IPS DF 6.9 (cell line): ENCODE measurements at regions not wholly inside any gene's neighbourhood (a gene's known extent, or its start where the extent isn't known, plus 50 kb on each side); places are given as distances from the start of the nearest gene placed in this dataset.
"Not testable (repeated sequence)": the region's sequence is repeated elsewhere in the genome, so short reads cannot be mapped to it uniquely, and the experiment has no call there.

ENCODE experiments used
- DNase-seq: peaks from one replicate; pipeline ENCODE4 v3.0.0-alpha.2; 2013; ENCODE audit warnings: low read depth, low spot score
- H3K27ac ChIP-seq: one replicate; pipeline ENCODE4 v1.5.1; 2013; ENCODE audit warnings: low read length, control low read depth
- H3K27me3 ChIP-seq: 2 replicates; pipeline ENCODE4 v1.6.1; 2013; ENCODE audit warnings: mild to moderate bottlenecking, low read length; ENCODE audit not compliant: control insufficient read depth, insufficient read depth
- H3K36me3 ChIP-seq: 2 replicates; pipeline ENCODE4 v1.6.1; 2013; ENCODE audit warnings: low read length; ENCODE audit not compliant: control insufficient read depth, insufficient read depth
- H3K4me1 ChIP-seq: 2 replicates; pipeline ENCODE4 v1.6.1; 2013; ENCODE audit warnings: low read length; ENCODE audit not compliant: control insufficient read depth, insufficient read depth
- H3K4me3 ChIP-seq: 2 replicates; pipeline ENCODE4 v1.5.1; 2013; ENCODE audit warnings: mild to moderate bottlenecking, low read length
- H3K9me3 ChIP-seq: 2 replicates; pipeline ENCODE4 v1.6.1; 2013; ENCODE audit warnings: low read length, inconsistent platforms; ENCODE audit not compliant: control insufficient read depth, insufficient read depth
- WGBS: extraction: QIAGEN DNeasy Blood & Tissue Kit; methylation state at CpG from one replicate; pipeline ENCODE4 v1.1.7; 2013; ENCODE audit warnings: mixed read lengths, missing lambda C conversion rate; ENCODE audit not compliant: insufficient read length, insufficient coverage; 5-methylcytosine and 5-hydroxymethylcytosine counted together

GRCh38 chr9:129454467-129455067, 166.3 kb downstream of the C9orf50 start:
- no peak overlapping the region for H3K27ac ChIP-seq
- H3K27me3 ChIP-seq = no peaks in the 10 kb centered on the region
- no CpG with 5 or more reads among the region's 8 CpGs for WGBS
- no peak for DNase-seq
- peaks cover 12% of the 10 kb centered on the region for H3K4me1 ChIP-seq
- no peaks in the 10 kb centered on the region for H3K9me3 ChIP-seq
- peaks cover 3% of the 10 kb centered on the region; the same call in 1 of the 2 replicates for H3K36me3 ChIP-seq
- H3K4me3 ChIP-seq = no peak overlapping the region

GRCh38 chr9:129453734-129454133, 167.2 kb downstream of the C9orf50 start:
- Histone ChIP-seq H3K4me1 (peaks cover 10% of the 10 kb centered on the region), H3K27me3 (no peaks in the 10 kb centered on the region), H3K36me3 (peaks cover 3% of the 10 kb centered on the region; the same call in 1 of the 2 replicates), H3K27ac (no peak overlapping the region), H3K9me3 (no peaks in the 10 kb centered on the region), H3K4me3 (no peak overlapping the region)
- no peak for DNase-seq

GRCh38 chr9:129451669-129452068, 169.2 kb downstream of the C9orf50 start:
- WGBS = no CpG with 5 or more reads among the region's 10 CpGs
- no peaks in the 10 kb centered on the region for H3K9me3 ChIP-seq
- no peaks in the 10 kb centered on the region for H3K27me3 ChIP-seq
- H3K36me3 ChIP-seq = peaks cover 3% of the 10 kb centered on the region; the same call in 1 of the 2 replicates
- H3K4me3 ChIP-seq = no peak overlapping the region
- DNase-seq = no peak
- peaks cover 4% of the 10 kb centered on the region for H3K4me1 ChIP-seq
- H3K27ac ChIP-seq = no peak overlapping the region

- no peaks in the 10 kb centered on the region for H3K9me3 ChIP-seq
- no peaks in the 10 kb centered on the region for H3K27me3 ChIP-seq
- peaks cover 4% of the 10 kb centered on the region for H3K4me1 ChIP-seq
- H3K4me3 ChIP-seq = no peak overlapping the region
- no peak for DNase-seq
- no CpG with 5 or more reads among the region's 19 CpGs for WGBS
- peaks cover 3% of the 10 kb centered on the region; the same call in 1 of the 2 replicates for H3K36me3 ChIP-seq
- H3K27ac ChIP-seq = no peak overlapping the region
Measured at GRCh38 chr9:129451089-129451656, 169.7 kb downstream of the C9orf50 start.

- Histone ChIP-seq H3K4me3 (no peak overlapping the region), H3K4me1 (peaks cover 2% of the 10 kb centered on the region; the same call in 1 of the 2 replicates), H3K27ac (no peak overlapping the region), H3K27me3 (no peaks in the 10 kb centered on the region), H3K9me3 (no peaks in the 10 kb centered on the region), H3K36me3 (peaks cover 3% of the 10 kb centered on the region; the same call in 1 of the 2 replicates)
- no CpG with 5 or more reads among the region's 16 CpGs for WGBS
- DNase-seq = no peak
Measured at GRCh38 chr9:129449066-129449465, 171.8 kb downstream of the C9orf50 start.

GRCh38 chr9:129446828-129447550, 173.9 kb downstream of the C9orf50 start:
- H3K4me3 ChIP-seq = no peak overlapping the region
- no peak overlapping the region for H3K27ac ChIP-seq
- DNase-seq = no peak
- peaks cover 3% of the 10 kb centered on the region; the same call in 1 of the 2 replicates for H3K36me3 ChIP-seq
- no peaks in the 10 kb centered on the region for H3K9me3 ChIP-seq
- 0 out of 2 replicates have a peak, but pooled peaks cover 2% of the 10 kb centered on the region for H3K27me3 ChIP-seq
- peaks cover 2% of the 10 kb centered on the region; the same call in 1 of the 2 replicates for H3K4me1 ChIP-seq
- WGBS = no CpG with 5 or more reads among the region's 14 CpGs

GRCh38 chr9:129445794-129446306, 175.1 kb downstream of the C9orf50 start:
- H3K4me1 ChIP-seq = no peaks in the 10 kb centered on the region; the same call in 1 of the 2 replicates
- no peak overlapping the region for H3K27ac ChIP-seq
- no peak overlapping the region; the same call in 1 of the 2 replicates for H3K4me3 ChIP-seq
- no CpG with 5 or more reads among the region's 10 CpGs for WGBS
- DNase-seq = no peak
- peaks cover 2% of the 10 kb centered on the region; the same call in 1 of the 2 replicates for H3K27me3 ChIP-seq
- no peaks in the 10 kb centered on the region for H3K9me3 ChIP-seq
- no peaks in the 10 kb centered on the region; the same call in 1 of the 2 replicates for H3K36me3 ChIP-seq

- not testable (repeated sequence) for H3K27ac ChIP-seq, H3K36me3 ChIP-seq, H3K4me3 ChIP-seq, H3K4me1 ChIP-seq, H3K9me3 ChIP-seq, H3K27me3 ChIP-seq, DNase-seq
- WGBS = no CpG with 5 or more reads among the region's 8 CpGs
Measured at GRCh38 chr9:129443515-129444164, 177.3 kb downstream of the C9orf50 start.

GRCh38 chr9:129442803-129443511, 177.9 kb downstream of the C9orf50 start:
- Histone ChIP-seq H3K4me3 (no peak overlapping the region), H3K27ac (no peak overlapping the region), H3K4me1 (peaks cover 1% of the 10 kb centered on the region; the same call in 1 of the 2 replicates), H3K27me3 (peaks cover 13% of the 10 kb centered on the region), H3K9me3 (peaks cover 1% of the 10 kb centered on the region; the same call in 1 of the 2 replicates), H3K36me3 (no peaks in the 10 kb centered on the region)
- no CpG with 5 or more reads among the region's 13 CpGs for WGBS
- no peak for DNase-seq
